Endothelial cell (in vitro differentiated cells): ENCODE measurements at regions not wholly inside any gene's neighbourhood (a gene's known extent, or its start where the extent isn't known, plus 50 kb on each side); places are given as distances from the start of the nearest gene placed in this dataset.

ENCODE experiments used
- DNase-seq: peaks from one replicate; pipeline ENCODE4 v3.0.0; 2021; ENCODE audit warnings: low spot score
- H3K27ac Mint-ChIP-seq: one replicate; pipeline ENCODE4 v1.8.0; 2021; ENCODE audit warnings: mixed read lengths, inconsistent platforms; ENCODE audit not compliant: unreplicated experiment
- H3K27me3 Mint-ChIP-seq: one replicate; pipeline ENCODE4 v1.8.0; 2021; ENCODE audit warnings: mild to moderate bottlenecking, moderate library complexity, mixed read lengths, inconsistent platforms; ENCODE audit not compliant: unreplicated experiment
- H3K36me3 Mint-ChIP-seq: one replicate; pipeline ENCODE4 v1.8.0; 2021; ENCODE audit warnings: mild to moderate bottlenecking, low read depth, mixed read lengths, inconsistent platforms; ENCODE audit not compliant: unreplicated experiment
- H3K4me1 Mint-ChIP-seq: one replicate; pipeline ENCODE4 v1.8.0; 2021; ENCODE audit warnings: mild to moderate bottlenecking, mixed read lengths, inconsistent platforms; ENCODE audit not compliant: unreplicated experiment
- H3K4me3 Mint-ChIP-seq: one replicate; pipeline ENCODE4 v1.8.0; 2021; ENCODE audit warnings: mild to moderate bottlenecking, mixed read lengths, inconsistent platforms; ENCODE audit not compliant: unreplicated experiment
- H3K9me3 Mint-ChIP-seq: one replicate; pipeline ENCODE4 v1.8.0; 2021; ENCODE audit warnings: mixed read lengths, inconsistent platforms; ENCODE audit not compliant: unreplicated experiment
- CTCF ChIP-seq: fragments of 200-600 bp; sonication (generic); IDR thresholded peaks from one replicate; pipeline ENCODE4 v1.5.0; 2021; ENCODE audit warnings: antibody characterized with exemption; ENCODE audit not compliant: unreplicated experiment

GRCh38 chr2:120926463-120927264 is 191.0 kb downstream of the GLI2 start:
- H3K27ac Mint-ChIP-seq, result no peak overlapping the region
- no peak for DNase-seq
- peaks cover 2% of the 10 kb centered on the region for H3K27me3 Mint-ChIP-seq
- no peaks in the 10 kb centered on the region for H3K9me3 Mint-ChIP-seq
- H3K36me3 Mint-ChIP-seq, result no peaks in the 10 kb centered on the region
- H3K4me3 Mint-ChIP-seq, result no peak overlapping the region
- TF ChIP-seq CTCF, result no peak
- H3K4me1 Mint-ChIP-seq, result no peaks in the 10 kb centered on the region

GRCh38 chr2:120927265-120927628 is 191.6 kb downstream of the GLI2 start:
- Mint-ChIP-seq H3K36me3 (no peaks in the 10 kb centered on the region), H3K4me3 (no peak overlapping the region), H3K4me1 (no peaks in the 10 kb centered on the region), H3K27ac (no peak overlapping the region), H3K9me3 (no peaks in the 10 kb centered on the region), H3K27me3 (no peaks in the 10 kb centered on the region)
- no peak for DNase-seq
- TF ChIP-seq CTCF, result no peak

- DNase-seq, result no peak
- peaks cover 4% of the 10 kb centered on the region for H3K27me3 Mint-ChIP-seq
- H3K27ac Mint-ChIP-seq, result no peak overlapping the region
- no peaks in the 10 kb centered on the region for H3K9me3 Mint-ChIP-seq
- peaks cover 3% of the 10 kb centered on the region for H3K36me3 Mint-ChIP-seq
- peaks cover 8% of the 10 kb centered on the region for H3K4me1 Mint-ChIP-seq
- no peak for TF ChIP-seq CTCF
- H3K4me3 Mint-ChIP-seq, result no peak overlapping the region
These were observed 194.2 kb downstream of the GLI2 start for GRCh38 chr2:120929829-120930228.

GRCh38 chr2:120930236-120930635 is 194.6 kb downstream of the GLI2 start:
- Mint-ChIP-seq H3K4me1 (peaks cover 8% of the 10 kb centered on the region), H3K9me3 (no peaks in the 10 kb centered on the region), H3K4me3 (no peak overlapping the region), H3K27me3 (peaks cover 5% of the 10 kb centered on the region), H3K36me3 (peaks cover 3% of the 10 kb centered on the region), H3K27ac (no peak overlapping the region)
- TF ChIP-seq CTCF, result no peak
- no peak for DNase-seq

GRCh38 chr2:120930864-120931263 is 195.2 kb downstream of the GLI2 start:
- H3K27me3 Mint-ChIP-seq, result peaks cover 5% of the 10 kb centered on the region
- H3K4me1 Mint-ChIP-seq, result peaks cover 8% of the 10 kb centered on the region
- no peaks in the 10 kb centered on the region for H3K9me3 Mint-ChIP-seq
- TF ChIP-seq CTCF, result no peak
- no peak overlapping the region for H3K27ac Mint-ChIP-seq
- H3K4me3 Mint-ChIP-seq, result no peak overlapping the region
- peaks cover 3% of the 10 kb centered on the region for H3K36me3 Mint-ChIP-seq
- DNase-seq, result no peak
